HepG2 (cell line): ENCODE measurements at regions not wholly inside any gene's neighbourhood (a gene's known extent, or its start where the extent isn't known, plus 50 kb on each side); places are given as distances from the start of the nearest gene placed in this dataset.

Source experiments
- EHMT2 ChIP-seq: fragments of 200-600 bp; sonication (generic); IDR thresholded peaks from 2 replicates; pipeline ENCODE4 v1.7.0; 2017; ENCODE audit warnings: antibody characterized with exemption, low read depth, low read length, borderline replicate concordance
- SALL2 ChIP-seq: sonication (generic); formaldehyde crosslinking; IDR thresholded peaks from 2 replicates; pipeline ENCODE4 v1.8.1; 2023; ENCODE audit warnings: mild to moderate bottlenecking, missing genetic modification reagents, inconsistent platforms
- YY1 ChIP-seq: IDR thresholded peaks from 2 replicates; pipeline ENCODE4 v1.6.1; 2011; ENCODE audit warnings: low read length, low read depth, moderate library complexity, mild to moderate bottlenecking; ENCODE audit not compliant: insufficient read depth, insufficient replicate concordance
- ZNF607 ChIP-seq: sonication (generic); formaldehyde crosslinking; IDR thresholded peaks from 2 replicates; pipeline ENCODE4 v1.5.1; 2020; ENCODE audit warnings: missing genetic modification reagents, mild to moderate bottlenecking, borderline replicate concordance
- TF ChIP-seq, protein P1 (sequence below): sonication (generic); formaldehyde crosslinking; IDR thresholded peaks from 2 replicates; pipeline ENCODE4 v1.9.0; 2022; ENCODE audit warnings: missing genetic modification reagents, mild to moderate bottlenecking, borderline replicate concordance

DNA sequence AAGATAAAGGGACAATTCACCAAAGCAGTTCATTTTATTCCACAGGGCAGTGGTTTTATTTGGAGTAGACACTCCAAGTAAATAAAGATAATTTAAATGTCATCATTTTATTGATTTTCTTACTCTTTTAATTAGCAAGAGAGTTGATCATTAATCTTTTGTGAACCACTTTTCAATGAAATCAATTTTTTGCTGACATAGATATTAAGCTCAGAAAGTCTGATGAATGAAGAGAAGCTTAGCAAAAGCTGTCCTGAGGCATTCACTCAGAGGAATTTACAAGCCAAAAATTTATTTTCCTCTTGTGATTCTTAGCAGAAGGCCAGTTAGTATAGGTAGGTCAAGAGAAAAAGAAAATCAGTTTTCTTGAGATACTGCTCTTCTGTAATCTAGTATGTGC lies 618.0 kb downstream of the CCER1 start:
- TF ChIP-seq ZNF607 (CRISPR knock-in tag) (no peak), YY1 (no peak), SALL2 (CRISPR knock-in tag) (no peak), EHMT2 (no peak)
- TF ChIP-seq, protein P1, sequence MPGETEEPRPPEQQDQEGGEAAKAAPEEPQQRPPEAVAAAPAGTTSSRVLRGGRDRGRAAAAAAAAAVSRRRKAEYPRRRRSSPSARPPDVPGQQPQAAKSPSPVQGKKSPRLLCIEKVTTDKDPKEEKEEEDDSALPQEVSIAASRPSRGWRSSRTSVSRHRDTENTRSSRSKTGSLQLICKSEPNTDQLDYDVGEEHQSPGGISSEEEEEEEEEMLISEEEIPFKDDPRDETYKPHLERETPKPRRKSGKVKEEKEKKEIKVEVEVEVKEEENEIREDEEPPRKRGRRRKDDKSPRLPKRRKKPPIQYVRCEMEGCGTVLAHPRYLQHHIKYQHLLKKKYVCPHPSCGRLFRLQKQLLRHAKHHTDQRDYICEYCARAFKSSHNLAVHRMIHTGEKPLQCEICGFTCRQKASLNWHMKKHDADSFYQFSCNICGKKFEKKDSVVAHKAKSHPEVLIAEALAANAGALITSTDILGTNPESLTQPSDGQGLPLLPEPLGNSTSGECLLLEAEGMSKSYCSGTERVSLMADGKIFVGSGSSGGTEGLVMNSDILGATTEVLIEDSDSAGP: no peak
